Activated CD4-positive, CD25-positive, alpha-beta regulatory T cell (primary cell): ENCODE measurements at regions not wholly inside any gene's neighbourhood (a gene's known extent, or its start where the extent isn't known, plus 50 kb on each side); places are given as distances from the start of the nearest gene placed in this dataset.
A peak's percentile ranks its signal among the peaks of the same experiment; 100 is the strongest.
"Not testable (repeated sequence)": the region's sequence is repeated elsewhere in the genome, so short reads cannot be mapped to it uniquely, and the experiment has no call there.

ENCODE experiments used
- DNase-seq, 4 experiments: peaks; one replicate each; lab custom pipeline; 2025; lab: John Stamatoyannopoulos, UW

DNA sequence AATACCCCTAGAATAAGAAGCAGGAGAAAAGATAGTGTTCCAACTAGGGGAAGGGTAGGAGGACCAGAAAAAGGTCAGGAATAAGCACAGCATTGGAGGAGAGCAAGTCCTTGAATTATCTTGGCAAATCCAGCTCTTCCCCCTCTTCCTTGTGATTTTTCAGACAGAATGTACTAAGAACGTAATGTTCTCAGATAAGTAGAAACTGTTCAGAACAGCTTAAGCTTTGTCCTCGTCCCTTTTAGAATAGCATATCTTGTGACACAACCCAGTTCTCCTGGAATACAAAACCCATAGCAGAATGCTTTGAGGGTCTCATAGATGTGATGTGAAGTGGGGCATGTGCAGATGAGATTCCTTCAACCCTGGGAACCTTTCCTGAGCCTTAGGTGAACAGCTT is 97.4 kb downstream of the EMB start:
- no peak for DNase-seq

DNA sequence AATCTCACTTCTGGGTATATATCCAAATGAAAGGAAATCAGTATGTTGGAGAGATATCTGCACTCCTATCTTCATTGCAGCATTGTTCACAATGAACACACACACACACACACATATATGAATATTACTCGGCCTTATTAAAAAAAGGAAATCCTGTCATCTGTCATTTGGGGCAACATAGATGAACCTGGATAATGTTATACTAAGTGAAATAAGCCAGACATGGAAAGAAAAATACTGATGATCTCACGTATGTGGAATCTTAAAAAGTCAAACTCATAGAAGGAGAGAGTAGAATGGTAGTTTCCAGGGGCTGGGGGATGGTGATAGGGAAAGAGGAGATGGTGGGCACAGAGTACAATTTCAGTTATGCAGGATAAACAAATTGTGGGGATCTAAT is 100.3 kb downstream of the EMB start:
- no peak for DNase-seq

DNA sequence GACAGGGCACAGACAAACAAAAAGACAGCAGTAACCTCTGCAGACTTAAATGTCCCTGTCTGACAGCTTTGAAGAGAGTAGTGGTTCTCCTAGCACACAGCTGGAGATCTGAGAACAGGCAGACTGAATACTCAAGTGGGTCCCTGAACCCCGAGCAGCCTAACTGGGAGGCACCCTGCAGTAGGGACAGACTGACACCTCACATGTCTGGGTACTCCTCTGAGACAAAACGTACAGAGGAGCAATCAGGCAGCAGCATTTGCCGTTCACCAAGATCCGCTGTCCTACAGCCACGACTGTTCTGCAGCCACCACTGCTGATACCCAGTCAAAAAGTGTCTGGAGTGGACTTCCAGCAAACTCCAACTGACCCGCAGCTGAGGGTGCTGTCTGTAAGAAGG is 110.5 kb downstream of the EMB start:
- DNase-seq, result not testable (repeated sequence)

DNA sequence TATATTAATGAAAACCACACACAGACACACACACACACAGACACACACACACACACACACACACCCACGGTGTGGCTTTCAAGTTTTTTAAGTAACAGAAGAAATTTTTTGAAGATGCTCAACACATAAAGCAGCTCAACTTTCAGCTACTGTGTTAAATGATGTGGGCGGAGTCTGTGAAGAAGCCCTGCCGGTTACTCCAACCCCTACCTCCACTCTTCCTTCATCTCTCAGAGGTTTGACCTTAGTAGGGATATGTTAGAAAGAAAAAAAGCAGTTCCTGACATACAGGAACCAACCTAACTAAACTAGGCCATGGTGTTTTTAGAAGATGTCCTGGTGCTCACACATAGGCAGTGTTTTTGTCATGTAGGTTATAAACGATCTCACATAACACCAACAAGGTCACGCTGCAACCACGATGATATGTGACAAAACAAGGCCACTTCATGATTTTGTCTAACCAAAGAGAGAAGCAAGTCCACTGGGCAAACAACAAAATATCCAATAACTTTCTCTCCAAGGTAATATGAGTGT is 112.8 kb downstream of the EMB start:
- DNase-seq, result no peak

- no peak for DNase-seq
Measured at GRCh38 chr5:50325237-50325832, 115.8 kb downstream of the EMB start.

GRCh38 chr5:50320131-50320749 is 120.8 kb downstream of the EMB start:
- DNase-seq, result no peak

DNA sequence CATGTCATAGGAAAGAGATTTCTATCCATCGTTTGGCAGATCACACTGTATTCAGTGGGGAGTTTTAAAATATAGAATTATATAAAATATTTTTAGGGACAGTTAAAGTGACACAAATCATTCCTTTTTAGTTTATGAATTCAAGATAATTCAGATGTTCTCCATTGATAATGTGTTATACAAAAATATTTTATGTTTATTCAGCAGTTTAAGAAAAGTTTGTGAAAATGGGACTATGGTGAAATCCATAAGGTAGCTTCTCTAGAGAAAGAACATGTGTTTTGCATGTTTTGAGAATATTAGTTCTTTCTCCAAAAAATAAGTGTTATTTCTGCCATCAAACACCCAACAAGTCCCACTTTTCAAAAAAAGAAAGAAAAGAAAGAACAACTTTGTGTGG is 122.9 kb downstream of the EMB start:
- DNase-seq, result no peak

DNA sequence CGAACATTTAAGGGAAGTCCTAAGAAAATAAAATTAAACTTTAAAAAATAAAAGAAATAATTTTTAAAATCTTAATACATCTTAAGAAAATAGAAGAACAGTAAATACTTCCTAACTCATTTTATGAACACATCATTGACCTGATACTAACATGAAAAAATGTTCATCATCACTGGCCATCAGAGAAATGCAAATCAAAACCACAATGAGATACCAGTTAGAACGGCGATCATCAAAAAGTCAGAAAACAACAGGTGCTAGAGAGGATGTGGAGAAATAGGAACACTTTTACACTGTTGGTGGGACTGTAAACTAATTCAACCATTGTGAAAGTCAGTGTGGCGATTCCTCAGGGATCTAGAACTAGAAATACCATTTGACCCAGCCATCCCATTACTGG is 134.6 kb downstream of the EMB start:
- not testable (repeated sequence) for DNase-seq

DNA sequence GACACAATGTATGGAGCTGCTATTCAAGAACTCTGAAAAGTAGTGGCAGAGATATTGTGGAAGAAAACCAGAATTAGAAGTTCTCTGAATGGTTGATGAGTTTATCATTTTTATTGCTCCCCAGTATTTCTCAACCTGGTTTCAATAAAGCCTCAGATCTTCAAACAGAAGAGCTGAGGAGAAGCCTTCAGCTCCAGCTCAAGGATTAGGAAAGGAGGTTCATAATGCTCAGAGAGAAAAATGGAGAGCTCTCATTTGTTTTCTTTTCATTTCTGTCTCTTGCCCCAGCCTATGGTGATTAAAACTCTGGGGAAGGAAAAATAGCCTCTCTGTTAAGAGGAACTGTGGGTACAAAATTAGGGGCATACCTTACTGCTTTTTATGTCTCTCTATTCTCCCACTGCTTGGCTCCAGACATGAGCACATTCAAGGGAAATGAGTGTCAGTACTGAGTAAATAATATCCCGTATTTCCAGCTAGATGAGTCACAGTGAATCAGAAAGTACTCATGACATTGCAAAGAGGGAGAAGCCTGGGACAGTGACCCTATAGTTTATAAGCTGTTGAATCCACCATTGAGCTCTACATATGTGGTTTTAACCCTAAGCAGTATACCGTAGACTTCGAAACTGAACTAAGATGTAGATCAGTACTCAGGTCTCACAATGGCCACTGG is 138.1 kb downstream of the EMB start:
- DNase-seq, result no peak

- DNase-seq, result no peak
Measured at GRCh38 chr5:50301756-50302155, 139.3 kb downstream of the EMB start.

- no peak for DNase-seq
Measured at GRCh38 chr5:50300878-50301277, 140.2 kb downstream of the EMB start.

- DNase-seq, result no peak
Measured at GRCh38 chr5:50299896-50300295, 141.2 kb downstream of the EMB start.

GRCh38 chr5:50292735-50293394 is 148.2 kb downstream of the EMB start:
- DNase-seq, result peak in 1 of 4 experiments; percentile 0

DNA sequence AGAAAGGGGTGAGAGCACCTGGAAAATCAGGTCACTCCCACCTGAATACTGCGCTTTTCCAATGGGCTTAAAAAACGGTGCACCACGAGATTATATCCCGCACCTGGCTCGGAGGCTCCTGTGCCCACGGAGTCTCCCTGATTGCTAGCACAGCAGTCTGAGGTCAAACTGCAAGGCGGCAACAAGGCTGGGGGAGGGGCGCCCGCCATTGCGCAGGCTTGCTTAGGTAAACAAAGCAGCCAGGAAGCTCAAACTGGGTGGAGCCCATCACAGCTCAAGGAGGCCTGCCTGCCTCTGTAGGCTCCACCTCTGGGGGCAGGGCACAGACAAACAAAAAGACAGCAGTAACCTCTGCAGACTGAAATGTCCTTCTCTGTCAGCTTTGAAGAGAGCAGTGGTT is 160.6 kb downstream of the EMB start:
- not testable (repeated sequence) for DNase-seq
